Cardiac septum (tissue), 1 donor: ENCODE measurements at regions not wholly inside any gene's neighbourhood (a gene's known extent, or its start where the extent isn't known, plus 50 kb on each side); places are given as distances from the start of the nearest gene placed in this dataset.
"Not testable (repeated sequence)": the region's sequence is repeated elsewhere in the genome, so short reads cannot be mapped to it uniquely, and the experiment has no call there.

Experiments
- DNase-seq: peaks from one replicate; pipeline ENCODE4 v3.0.0-alpha.2; 2020; ENCODE audit warnings: low spot score
- intact Hi-C: fragments of 100-400 bp; cut with DNase I; formaldehyde crosslinking; loops from one replicate; pipeline ENCODE4 v1.14.0; 2022
- donor health status: DM: no; HTN: no; CAD: no.

DNA sequence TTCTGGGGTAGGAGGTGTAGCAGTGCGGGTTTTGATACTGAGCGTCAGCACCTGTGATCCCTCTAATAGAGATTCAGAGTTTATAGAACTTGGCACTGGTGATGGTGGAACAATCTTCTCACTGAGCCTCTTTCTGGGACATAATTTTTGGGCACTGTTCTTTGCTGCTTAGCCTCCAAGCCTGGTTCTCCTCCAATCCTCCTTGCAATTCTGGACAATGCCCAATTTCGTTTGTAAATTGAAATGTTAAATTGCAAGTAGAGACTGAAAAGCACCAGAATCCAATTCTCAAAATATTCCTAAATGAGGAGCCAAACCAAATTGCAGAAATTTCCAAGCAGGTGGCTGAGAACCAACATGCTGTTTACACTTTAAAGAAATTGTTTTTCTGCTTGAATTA is 149.8 kb upstream of the ABI3BP start:
- intact Hi-C loops = no loop called here

GRCh38 chr3:101142160-101142559 is 148.9 kb upstream of the ABI3BP start:
- intact Hi-C loops = no loop called here
- no peak for DNase-seq

More for the DNA sequence above, 149.8 kb upstream of the ABI3BP start:
- DNase-seq = no peak

- DNase-seq = no peak
- intact Hi-C loops = no loop called here
These were observed 147.9 kb upstream of the ABI3BP start for GRCh38 chr3:101141135-101141534.

DNA sequence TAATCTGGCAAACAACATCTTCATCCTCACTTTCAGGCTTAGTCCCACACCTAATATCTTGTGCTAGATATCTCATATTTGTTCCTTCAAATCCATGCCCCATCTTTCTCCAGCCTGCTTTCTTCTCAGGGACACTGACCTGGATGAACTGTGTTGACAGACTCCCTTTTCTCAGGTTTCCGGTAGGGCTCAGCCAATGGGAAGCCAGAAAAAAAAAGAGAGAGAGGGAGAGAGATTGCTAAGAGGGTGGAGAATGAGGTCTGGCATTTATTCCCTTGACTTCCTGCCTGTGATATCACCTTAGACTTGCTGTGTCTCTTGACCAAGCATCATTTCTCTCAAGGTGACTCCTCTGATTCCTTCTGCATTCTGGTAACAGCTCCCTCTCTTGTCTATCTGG is 145.6 kb upstream of the ABI3BP start:
- intact Hi-C loops = no loop called here
- DNase-seq = no peak

GRCh38 chr3:101134331-101134730 is 141.1 kb upstream of the ABI3BP start:
- intact Hi-C loops = no loop called here
- no peak for DNase-seq

DNA sequence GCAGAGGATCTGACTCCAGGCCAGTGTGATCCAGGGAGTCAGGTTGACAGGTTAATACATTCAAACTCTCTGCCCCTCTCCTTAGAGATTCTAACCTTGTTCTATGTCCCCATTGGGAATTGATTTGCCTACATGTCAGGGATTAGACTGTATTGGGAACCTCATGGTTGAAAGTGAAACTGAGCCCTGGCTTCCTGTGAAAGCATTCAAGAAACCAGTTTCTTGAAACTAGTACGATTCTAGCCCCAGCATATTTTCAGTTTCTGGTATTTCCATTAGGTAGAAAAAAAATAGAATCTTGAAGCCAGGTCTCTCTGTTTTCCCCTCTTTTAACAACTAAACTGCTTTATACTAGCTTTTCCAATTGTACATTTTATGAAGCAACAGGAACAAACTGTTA is 140.4 kb upstream of the ABI3BP start:
- intact Hi-C loops = no loop called here
- no peak for DNase-seq

GRCh38 chr3:101133197-101133596 is 140.0 kb upstream of the ABI3BP start:
- intact Hi-C loops, DNase-seq: not testable (repeated sequence)

GRCh38 chr3:101131767-101132166 is 138.5 kb upstream of the ABI3BP start:
- no peak for DNase-seq
- intact Hi-C loops = no loop called here

- intact Hi-C loops = no loop called here
These were observed 135.6 kb upstream of the ABI3BP start for GRCh38 chr3:101128786-101129185.

DNA sequence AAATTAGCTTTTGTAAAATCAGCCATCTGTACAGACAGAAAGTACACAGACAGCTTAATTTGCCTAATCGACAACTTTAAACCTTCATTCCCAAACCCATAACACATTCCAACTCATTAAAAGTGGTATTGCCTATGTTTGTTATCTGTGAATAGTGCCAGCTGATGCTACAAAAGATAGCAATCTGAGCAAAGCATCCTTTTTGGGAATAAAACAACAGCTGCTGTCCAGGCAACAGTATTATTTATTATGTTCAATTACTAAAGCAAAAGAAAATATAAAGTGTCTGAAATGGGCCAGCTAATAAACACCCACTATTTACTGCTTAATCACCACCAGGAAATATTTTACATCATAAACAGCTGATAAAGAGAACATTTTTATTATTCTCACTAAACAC is 134.8 kb upstream of the ABI3BP start:
- DNase-seq = no peak
- intact Hi-C loops = no loop called here

More at GRCh38 chr3:101128786-101129185, 135.6 kb upstream of the ABI3BP start:
- no peak for DNase-seq

GRCh38 chr3:101124125-101124524 is 130.9 kb upstream of the ABI3BP start:
- intact Hi-C loops = no loop called here
- DNase-seq = no peak

DNA sequence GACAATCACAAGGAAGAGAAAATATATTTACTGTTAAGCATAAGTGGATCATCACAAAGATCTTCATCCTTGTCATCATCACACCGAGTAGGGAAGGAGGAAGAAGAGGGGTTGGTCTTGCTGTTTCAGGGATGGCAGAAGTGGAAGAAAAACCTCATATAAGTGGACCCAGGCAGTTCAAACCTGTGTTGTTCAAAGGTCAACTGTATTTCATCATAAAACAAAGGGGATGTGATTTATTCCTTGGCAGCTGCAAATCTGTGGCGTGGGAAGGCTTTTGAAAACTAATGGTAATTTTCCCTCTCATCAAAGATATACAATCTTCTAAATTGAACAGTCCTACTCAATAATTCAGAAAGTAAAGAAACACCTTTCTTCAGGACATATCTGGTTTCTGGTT is 129.9 kb upstream of the ABI3BP start:
- intact Hi-C loops = no loop called here
- no peak for DNase-seq

GRCh38 chr3:101122681-101123080 is 129.5 kb upstream of the ABI3BP start:
- intact Hi-C loops = no loop called here
- no peak for DNase-seq

DNA sequence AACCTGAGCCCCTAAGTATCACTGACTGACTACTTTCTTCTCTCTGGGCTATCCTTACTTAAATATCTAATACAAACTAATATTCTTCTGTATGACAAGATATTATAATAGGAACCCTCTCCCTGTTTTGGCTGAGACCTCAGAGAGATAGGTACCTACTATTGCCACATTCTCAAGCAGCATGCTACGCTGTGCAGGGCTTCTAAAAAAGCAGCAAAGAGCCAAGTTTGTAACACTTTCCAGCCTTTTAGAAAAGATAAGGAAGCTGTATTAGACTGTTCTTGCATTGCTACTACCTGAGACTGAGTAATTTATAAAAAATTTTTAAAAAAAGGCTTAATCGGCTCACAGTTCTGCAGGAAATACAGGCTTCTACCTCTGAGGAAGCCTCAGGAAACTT is 126.8 kb upstream of the ABI3BP start:
- intact Hi-C loops = no loop called here

GRCh38 chr3:101119535-101119934 is 126.3 kb upstream of the ABI3BP start:
- intact Hi-C loops = no loop called here

More for the DNA sequence above, 126.8 kb upstream of the ABI3BP start:
- no peak for DNase-seq

GRCh38 chr3:101117980-101118379 is 124.8 kb upstream of the ABI3BP start:
- no peak for DNase-seq
- intact Hi-C loops = no loop called here

More at GRCh38 chr3:101119535-101119934, 126.3 kb upstream of the ABI3BP start:
- DNase-seq = no peak

DNA sequence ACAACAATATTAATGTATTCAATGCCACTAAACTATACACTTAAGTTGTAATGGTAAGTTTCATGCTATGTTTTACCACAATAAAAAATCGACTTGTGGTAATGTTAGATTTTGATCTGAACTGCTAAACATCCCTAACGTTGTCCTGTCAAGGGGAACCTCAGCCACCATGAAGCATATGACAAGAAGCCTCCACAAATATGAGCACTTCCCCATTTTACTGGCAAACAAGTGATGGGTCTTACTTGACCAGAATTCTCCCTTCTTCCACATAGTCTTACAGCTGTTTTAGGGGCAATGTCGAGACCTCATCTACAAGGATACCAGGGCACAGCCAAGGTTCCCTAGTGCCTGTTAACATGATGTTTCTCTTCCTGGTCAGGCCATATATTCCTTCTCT is 124.2 kb upstream of the ABI3BP start:
- DNase-seq = no peak
- intact Hi-C loops = no loop called here

DNA sequence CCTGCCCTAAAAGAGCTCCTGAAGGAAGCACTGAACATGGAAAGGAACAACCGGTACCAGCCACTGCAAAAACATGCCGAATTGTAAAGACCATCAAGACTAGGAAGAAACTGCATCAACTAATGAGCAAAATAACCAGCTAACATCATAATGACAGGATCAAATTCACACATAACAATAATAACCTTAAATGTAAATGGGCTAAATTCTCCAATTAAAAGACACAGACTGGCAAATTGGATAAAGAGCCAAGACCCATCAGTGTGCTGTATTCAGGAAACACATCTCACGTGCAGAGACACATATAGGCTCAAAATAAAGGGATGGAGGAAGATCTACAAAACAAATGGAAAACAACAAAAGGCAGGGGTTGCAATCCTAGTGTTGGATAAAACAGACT is 117.1 kb upstream of the ABI3BP start:
- intact Hi-C loops, DNase-seq: not testable (repeated sequence)

GRCh38 chr3:101104321-101104720 is 111.1 kb upstream of the ABI3BP start:
- intact Hi-C loops = no loop called here
- no peak for DNase-seq

- DNase-seq = no peak
- intact Hi-C loops = no loop called here
These were observed 109.6 kb upstream of the ABI3BP start for GRCh38 chr3:101102678-101103296.

DNA sequence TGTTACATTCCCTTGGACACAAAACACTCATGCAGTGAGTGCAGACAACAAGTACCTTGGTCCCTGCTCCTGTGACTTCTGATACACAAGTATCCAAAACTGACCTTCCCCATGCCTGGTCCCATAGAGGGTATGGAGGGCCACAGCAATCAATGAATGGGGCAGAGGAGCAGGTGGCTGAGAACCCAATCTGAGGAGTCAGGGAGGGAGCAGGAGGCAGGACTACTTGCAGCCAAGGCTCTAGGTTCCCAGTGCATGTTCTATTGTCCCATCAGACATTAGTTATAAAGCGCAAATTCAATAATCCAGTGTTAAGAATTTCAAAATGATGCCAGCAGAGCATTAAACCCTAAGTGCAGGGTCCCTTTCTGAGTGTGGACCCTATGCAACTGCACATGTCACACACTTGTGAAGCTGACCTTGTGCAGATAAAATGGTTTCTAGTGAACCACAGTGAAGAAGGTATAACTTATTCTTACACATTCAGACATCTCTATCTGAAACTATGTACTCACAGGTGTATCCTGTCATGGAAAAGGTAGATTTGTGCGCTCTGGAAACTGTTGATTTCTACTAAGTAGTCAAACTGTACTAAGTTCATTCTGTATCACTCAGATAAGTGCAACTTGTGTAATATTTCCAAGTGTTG is 107.3 kb upstream of the ABI3BP start:
- intact Hi-C loops = no loop called here
- no peak for DNase-seq

DNA sequence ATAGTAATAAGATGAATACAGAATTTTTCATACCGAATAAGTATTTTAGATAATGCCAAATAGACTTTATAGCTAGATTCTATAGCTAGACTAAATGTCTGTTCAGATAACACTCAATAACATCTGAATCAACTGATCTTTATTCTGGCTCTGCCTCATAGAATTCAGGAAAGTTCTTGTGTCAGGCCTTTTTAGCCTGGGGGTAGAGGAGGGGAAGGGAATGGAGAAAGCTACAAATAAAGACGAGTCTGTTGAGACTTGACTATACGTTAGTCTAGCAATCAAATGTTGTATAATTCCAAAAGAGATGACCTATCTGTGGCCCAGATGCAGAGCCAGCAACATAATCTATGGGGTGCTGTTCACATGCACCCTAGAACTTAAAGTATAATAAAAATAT is 106.6 kb upstream of the ABI3BP start:
- no peak for DNase-seq
- intact Hi-C loops = no loop called here
